G401 (cell line): ENCODE measurements at regions not wholly inside any gene's neighbourhood (a gene's known extent, or its start where the extent isn't known, plus 50 kb on each side); places are given as distances from the start of the nearest gene placed in this dataset.
"Not testable (repeated sequence)": the region's sequence is repeated elsewhere in the genome, so short reads cannot be mapped to it uniquely, and the experiment has no call there.

Source experiments
- DNase-seq: peaks from one replicate; pipeline ENCODE4 v3.0.0-alpha.2; 2015; ENCODE audit warnings: low spot score
- in situ Hi-C: cut with HindIII; loops from 2 replicates; pipeline ENCODE4 v1.10.0; 2016; ENCODE audit warnings: low sequenced_read_pairs, mixed read lengths

DNA sequence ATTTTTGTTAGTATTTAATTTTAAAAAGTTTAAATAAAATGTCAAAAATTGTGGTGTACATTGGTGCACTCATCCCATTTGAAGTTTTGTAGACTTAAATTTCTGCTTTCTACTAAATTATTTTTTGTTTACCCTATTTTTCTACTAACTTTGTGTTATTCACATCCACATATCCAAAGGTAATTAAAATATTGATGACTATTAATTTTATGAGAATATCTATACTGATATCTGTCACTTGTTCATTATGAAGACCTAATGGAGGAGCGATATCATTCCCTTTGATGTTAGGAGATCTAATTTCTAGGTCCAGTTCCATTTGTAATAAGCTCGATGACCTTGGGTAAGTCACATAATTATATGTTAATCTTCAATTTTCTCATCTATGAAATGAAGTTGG, 325.7 kb upstream of the STXBP6 start:
- in situ Hi-C loops, result no loop called here
- DNase-seq, result no peak

DNA sequence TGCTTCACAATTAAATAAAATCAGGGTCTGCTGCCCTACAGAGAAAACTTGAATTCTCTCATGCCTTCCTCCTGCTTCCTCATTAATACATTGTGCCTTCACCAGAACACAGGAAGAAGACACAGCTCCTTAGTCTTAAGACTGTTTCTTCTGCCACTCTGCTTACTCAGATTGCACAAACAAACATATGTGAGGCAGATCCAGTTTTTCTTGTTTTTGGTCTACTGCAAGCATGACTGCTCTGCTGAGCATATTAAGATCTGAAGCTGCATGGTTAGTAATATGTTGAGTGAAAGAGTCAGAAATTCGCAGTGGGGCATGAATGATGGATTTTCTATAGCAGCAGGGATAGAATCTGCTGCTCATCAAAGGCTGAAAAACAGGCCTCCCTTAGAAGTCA, 321.1 kb upstream of the STXBP6 start:
- no peak for DNase-seq
- in situ Hi-C loops, result no loop called here

DNA sequence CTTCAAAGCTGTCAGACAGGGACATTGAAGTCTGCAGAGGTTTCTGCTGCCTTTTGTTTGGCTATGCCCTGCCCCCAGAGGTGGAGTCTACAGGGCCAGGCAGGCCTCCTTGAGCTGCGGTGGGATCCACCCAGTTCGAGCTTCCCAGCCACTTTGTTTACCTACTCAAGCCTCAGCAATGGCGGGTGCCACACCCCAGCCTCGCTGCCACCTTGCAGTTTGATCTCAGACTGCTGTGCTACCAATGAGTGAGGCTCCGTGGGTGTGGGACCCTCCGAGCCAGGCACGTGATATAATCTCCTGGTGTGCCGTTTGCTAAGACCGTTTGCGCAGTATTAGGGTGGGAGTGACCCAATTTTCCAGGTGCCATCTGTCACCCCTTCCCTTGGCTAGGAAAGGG, 320.1 kb upstream of the STXBP6 start:
- DNase-seq, in situ Hi-C loops: not testable (repeated sequence)

DNA sequence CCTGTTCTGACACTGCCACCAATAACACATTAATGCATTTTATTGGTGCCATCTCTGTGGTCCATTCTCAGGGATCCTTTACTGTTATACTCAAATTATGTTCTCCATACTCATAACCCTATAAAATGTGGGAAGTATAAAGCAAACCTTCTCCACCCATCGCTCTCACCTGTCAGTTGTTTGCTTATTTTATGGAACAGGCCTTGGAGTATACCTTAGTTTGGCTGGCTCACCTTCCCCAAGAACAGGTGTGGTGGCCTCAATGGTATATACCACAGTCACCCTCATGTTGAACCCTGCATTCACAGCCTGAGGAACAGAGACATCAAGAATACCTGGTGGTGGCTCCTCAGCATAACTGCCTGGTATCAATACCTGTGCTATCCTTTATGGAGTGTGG, 308.4 kb upstream of the STXBP6 start:
- DNase-seq, result no peak
- in situ Hi-C loops, result no loop called here

DNA sequence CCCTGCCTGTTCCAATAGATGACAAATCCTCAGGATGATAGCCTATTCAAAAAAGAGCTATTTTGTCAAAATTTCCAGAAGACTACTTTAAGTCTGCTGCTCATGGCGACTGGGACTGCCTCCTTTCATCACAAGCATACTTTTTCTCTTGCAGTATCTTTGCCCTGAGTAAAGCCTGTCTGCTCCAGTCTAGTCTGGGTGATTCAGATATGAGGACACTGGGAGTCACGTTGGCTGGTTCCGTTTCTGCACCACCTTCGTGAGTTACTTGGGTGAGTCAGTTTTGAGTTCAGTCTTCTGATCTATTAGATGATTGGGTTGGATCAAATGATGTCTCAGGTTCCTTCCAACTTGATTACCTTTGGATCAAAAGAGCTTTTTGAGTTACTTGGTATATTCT, 301.3 kb upstream of the STXBP6 start:
- DNase-seq, result no peak
- in situ Hi-C loops, result no loop called here

DNA sequence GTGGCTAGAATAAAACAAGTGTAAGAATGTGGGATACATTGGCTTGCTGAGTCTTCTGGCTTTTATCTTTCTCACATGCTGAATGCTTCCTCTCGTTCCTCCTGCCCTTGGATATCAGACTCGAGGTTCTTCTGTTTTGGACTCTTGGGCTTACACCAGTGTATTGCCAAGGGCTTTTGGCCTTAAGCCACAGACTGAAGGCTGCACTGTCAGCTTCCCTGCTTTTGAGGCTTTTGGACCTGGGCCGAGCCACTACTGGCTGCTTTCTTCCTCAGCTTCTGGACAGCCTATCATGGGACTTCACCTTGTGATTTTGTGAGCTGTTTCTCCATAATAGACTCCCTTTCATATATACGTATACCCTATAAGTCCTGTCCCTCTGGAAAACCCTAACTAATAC, 300.9 kb upstream of the STXBP6 start:
- no peak for DNase-seq
- in situ Hi-C loops, result no loop called here

DNA sequence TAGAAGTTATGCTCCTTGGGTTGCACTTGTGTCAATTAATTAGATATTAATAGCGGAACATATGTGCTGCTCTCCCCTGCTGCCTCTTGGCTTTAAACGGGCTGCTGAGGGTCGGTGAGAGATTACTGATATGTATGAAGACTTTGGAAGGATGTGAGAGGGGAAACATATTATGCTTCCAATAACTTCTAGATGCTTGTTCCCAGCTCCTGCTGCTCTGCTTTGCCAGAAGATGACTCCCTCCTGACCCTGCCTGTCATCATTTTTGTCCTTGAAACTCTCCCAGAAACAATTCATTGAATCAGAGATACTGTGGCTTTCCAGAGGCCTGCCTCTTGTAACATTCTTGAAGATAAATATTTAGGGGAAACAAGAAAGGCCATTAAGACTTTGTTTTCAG, 300.1 kb upstream of the STXBP6 start:
- no peak for DNase-seq
- in situ Hi-C loops, result no loop called here

DNA sequence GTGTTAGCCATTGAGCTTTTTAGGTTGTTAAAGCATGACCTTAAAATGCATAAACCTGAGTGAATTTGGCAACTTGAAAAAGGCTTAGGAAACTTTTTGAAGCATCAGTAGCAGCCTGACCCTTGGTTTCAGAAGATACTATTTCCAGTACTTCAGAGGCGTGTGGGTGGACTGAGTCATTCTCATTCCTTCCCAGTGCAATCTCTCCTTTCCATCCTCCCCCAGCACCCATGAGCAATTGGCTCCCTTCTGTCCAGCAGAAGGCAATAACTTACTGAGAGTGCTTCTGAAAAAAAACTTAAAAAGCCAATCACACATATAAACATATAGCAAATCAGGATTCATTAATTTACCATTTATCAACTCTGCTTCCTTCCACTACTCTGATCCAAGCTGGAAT, 299.3 kb upstream of the STXBP6 start:
- in situ Hi-C loops, result no loop called here
- DNase-seq, result no peak

DNA sequence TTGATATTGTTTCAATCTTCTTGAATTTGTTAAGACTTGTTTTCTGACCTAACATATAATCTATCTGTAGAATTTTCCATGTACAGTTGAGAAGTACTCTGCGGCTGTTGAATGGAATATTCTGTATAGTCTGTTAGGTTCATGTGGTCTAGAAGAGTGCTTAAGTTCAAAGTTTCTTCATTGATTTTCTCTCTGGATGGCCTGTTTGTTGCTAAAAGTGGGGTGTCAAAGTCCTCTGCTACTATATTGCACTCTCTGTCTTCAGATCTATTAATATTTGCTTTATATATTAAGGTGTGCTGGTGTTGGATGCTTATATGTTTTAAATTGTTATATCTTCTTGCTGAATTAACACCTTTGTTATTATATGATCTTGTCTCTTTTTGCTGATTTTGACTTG, 290.9 kb upstream of the STXBP6 start:
- in situ Hi-C loops, result no loop called here
- DNase-seq, result no peak

DNA sequence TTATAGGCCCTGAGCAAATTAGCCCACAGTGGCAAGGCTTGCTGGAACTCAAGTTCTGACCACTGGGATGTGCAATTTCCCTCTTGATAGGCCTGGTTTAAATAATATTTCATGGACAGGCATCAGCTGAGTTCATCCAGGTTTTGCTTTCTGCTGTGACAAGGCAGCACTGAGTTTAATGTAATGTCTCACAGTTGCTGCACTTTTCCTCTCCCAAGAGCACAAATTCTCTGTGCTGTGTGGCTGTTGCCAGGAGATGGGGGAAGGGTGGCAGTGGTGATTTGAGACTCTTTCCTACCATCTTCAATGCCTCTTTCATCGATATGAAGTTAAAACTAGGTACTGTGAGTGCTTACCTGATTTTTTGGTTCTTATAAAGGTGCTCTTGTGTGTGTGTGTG, 272.8 kb upstream of the STXBP6 start:
- in situ Hi-C loops, result no loop called here
- DNase-seq, result no peak

DNA sequence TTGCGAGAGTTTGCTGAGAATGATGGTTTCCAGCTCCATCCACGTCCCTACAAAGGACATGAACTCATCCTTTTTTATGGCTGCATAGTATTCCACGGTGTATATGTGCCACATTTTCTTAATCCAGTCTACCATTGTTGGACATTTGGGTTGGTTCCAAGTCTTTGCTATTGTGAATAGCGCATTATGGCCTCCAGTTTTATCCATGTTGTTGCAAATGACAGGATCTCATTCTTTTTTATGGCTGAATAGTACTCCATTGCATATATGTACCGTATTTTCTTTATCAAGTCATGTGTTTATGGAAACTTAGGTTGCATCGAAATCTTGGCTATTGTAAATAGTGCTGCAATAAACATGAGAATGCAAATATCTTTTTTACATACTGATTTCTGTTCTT, 266.1 kb upstream of the STXBP6 start:
- DNase-seq, in situ Hi-C loops: not testable (repeated sequence)

DNA sequence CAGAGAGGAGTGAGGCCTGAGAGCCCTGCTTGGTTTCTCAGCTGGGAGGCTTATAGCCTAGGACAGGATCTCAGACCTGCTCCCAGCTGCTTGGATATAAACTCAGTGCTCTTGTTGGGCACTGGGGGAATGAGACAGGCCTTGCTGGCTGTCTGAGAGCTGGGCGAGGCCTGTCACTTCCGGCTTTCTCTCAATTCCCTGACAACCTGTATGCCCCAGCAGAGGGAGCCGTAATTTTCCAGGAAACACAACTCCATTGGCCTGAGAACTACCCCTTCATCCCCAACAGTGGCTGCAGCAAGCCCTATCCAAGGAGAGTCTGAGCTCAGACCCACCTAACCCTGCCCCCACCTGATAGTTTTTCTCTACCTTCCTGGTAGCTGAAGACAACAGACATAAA, 258.3 kb upstream of the STXBP6 start:
- in situ Hi-C loops, result no loop called here
- DNase-seq, result no peak

DNA sequence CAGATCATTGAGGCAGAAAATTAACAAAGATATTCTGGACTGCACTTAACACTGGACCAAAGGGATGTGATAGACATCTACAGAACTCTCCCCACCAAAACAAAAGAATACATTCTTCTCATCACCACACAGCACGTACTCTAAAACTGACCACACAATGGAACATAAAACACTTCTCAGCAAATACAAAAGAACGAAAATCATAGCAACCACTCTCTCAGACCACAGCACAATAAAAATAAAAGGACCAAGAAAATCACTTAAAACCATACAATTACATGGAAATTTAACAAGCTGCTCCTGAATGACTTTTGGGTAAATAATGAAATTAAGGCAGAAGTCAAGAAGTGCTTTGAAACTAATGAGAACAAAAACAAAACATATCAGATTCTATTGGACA, 254.0 kb upstream of the STXBP6 start:
- in situ Hi-C loops, result no loop called here

DNA sequence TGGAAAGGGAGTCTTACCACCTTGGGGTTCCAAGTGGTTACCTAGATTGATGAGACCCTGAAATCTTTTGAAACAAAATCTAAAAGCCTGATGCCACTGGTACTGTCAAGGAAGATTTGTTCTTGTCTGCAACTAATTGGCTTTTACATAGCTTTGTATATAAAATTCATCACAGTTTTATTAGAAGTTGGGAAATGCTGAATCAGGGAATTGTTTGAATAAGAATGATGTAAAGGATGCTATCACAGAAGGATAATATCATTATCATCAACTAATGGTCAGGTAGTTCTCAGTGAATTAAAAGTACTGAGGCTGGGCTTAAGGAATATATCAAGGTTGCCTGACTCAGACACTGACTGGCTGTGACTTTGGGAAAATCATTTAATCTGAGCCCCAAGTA, 248.3 kb upstream of the STXBP6 start:
- in situ Hi-C loops, result no loop called here
- DNase-seq, result no peak

More for the DNA sequence above, 254.0 kb upstream of the STXBP6 start:
- no peak for DNase-seq

DNA sequence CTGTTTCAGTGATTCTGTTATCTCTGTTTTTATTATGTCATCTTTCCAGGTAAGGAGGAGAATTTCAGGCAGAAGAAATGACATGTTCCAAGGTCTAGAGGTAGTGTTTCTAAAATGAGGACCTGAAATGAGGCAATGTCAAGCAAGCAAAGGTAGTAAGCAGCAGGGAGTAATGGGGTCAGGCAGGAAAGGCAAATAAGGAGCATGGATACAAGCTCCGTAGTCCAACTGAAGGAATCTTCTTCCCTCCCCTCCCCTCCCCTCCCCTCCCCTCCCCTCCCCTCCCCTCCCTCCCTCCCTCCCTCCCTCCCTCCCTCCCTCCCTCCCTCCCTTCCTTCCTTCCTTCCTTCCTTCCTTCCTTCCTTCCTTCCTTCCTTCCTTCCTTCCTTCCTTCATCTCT, 240.2 kb upstream of the STXBP6 start:
- in situ Hi-C loops, DNase-seq: not testable (repeated sequence)

DNA sequence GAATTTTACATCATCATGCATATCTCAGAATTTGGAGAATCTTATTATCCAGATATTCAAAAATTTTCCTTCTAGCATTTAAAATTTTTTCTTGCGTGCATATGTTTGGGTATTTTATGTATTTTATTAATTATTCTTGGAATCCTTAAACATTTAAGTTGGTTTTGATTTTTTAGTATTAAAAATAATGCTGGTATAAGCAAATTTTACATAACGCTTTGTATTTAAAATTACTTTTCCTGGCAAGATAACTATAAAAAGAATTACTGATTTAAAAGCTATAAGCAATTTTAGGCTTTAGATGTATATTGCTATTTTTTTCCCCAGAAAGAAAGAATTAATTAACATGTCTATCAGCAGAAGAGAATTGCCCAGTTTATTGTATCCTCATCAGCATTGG, 224.6 kb upstream of the STXBP6 start:
- in situ Hi-C loops, result no loop called here
- no peak for DNase-seq

DNA sequence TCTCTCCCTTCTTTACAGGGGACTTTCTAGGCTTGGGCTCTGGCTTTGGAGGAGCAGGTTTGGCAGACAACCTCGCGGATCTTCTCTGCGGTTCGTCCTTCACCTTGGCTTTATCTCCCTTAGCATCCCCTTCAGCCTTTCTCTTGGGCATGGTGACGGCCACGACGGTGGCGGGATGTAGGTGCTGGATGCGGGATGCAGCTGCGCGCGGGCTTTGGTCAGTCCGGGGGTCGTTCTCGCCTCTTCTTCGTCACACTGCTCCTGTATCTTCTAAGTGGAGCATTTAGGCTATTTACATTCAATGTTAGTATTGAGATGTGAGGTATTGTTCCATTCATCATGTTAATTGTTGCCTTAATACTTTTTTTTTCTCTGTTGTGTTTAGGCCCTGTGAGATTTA, 217.2 kb upstream of the STXBP6 start:
- in situ Hi-C loops, result no loop called here
- DNase-seq, result no peak

DNA sequence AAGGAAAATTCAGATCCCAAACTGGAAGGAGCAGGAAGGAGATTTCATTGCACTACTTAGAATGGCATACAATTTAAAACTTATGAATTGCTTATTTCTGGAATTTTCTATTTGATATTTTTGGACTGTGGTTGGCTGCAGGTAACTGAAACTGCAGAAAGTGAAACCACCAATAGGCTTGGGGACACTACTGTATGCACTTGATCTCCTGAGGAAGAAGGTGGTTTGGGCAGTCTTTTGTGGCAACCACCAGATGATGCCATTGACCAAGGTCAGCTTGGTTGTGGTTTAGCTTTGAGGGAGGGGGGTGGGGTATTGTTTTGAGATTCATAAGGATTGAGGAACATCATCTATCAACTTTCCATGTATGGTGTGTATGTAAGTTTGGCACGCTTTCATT, 209.5 kb upstream of the STXBP6 start:
- in situ Hi-C loops, result no loop called here
- DNase-seq, result no peak

DNA sequence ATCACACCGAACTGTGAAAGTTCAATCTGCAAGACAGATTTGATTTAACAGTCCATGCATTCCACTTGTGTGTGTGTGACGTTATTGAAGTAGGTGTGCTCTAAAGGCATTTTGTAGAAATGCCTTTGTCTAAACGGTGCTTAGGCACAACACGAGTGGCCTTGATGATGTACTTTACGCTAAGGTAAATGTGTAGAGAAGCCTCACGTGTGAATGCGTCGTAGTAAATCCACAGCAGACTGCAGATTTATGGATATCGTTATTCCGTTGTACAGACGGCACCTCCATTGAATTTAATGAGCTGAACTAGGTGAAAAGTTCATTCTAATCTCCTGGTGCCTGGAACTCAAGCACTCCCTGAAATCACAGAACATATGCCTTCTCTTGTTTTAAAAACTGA, 202.8 kb upstream of the STXBP6 start:
- DNase-seq, result no peak
- in situ Hi-C loops, result no loop called here

DNA sequence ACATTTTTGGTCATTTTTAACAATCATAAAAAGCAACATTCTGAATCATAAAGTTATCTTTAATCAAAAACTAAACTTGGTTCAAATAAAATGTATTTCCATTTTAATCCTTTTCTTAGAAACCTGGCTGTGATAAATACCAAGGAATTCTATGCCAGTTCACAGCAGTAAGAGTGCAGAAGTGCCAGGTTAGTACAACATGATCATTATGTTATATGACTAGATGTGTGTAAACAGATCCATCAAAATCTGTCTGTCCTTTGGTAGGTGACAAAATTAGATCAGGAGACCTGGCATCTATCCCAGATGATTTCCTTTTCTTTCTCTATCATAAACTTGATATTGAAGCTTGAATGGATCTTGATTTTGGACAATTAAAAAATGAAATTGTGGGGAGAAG, 200.6 kb upstream of the STXBP6 start:
- no peak for DNase-seq
- in situ Hi-C loops, result no loop called here

DNA sequence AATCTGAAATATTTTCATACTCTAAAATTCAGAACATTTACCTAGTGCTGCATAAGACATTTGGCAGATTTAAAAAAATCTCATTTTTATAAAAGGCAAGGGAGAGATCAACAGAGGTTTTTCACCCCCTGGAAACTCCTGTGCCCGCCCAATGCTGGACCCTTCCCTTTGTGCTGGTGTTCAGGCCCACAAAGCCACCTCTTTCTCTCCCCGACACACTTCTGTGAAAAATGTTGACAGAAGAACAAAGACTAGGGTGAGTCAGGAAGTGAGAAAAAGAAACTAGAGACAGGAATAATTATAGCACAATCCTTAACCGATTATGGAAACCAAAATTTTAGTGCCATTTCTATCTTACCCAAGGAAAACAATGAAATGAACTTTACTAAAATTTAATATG, 197.7 kb upstream of the STXBP6 start:
- no peak for DNase-seq
- in situ Hi-C loops, result no loop called here

DNA sequence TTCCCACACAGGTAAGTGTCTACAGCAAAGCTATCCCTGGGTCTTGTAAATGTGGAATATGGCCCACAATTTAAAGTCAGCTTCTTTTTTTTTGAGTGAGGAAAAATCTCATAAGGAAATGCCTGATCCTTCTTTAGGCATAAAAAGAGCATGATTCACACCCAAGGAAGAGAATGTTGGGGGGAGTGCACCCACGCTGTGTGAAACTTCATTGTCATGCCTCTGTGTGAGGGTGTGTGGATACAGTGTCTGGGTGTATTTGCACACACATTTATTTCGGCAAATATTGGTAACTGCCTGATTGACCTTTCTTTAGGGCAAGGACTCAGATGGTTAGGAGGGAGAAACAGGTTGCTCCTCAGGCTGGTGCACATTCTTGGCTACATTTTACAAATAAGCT, 196.8 kb upstream of the STXBP6 start:
- in situ Hi-C loops, result no loop called here
- DNase-seq, result no peak
